ENCODE measurements at regions not wholly inside any gene's neighbourhood (a gene's known extent, or its start where the extent isn't known, plus 50 kb on each side); places are given as distances from the start of the nearest gene placed in this dataset.
"Not testable (repeated sequence)": the region's sequence is repeated elsewhere in the genome, so short reads cannot be mapped to it uniquely, and the experiment has no call there.

- DNase-seq (no peak), ATAC-seq (no peak)
- TF ChIP-seq, protein P1, sequence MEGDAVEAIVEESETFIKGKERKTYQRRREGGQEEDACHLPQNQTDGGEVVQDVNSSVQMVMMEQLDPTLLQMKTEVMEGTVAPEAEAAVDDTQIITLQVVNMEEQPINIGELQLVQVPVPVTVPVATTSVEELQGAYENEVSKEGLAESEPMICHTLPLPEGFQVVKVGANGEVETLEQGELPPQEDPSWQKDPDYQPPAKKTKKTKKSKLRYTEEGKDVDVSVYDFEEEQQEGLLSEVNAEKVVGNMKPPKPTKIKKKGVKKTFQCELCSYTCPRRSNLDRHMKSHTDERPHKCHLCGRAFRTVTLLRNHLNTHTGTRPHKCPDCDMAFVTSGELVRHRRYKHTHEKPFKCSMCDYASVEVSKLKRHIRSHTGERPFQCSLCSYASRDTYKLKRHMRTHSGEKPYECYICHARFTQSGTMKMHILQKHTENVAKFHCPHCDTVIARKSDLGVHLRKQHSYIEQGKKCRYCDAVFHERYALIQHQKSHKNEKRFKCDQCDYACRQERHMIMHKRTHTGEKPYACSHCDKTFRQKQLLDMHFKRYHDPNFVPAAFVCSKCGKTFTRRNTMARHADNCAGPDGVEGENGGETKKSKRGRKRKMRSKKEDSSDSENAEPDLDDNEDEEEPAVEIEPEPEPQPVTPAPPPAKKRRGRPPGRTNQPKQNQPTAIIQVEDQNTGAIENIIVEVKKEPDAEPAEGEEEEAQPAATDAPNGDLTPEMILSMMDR (IDR thresholded peaks at IDR 0.05) = no peak
- no peak overlapping the region for H3K27ac ChIP-seq
- H3K36me3 ChIP-seq = no peaks in the 10 kb centered on the region
- no peak overlapping the region for H3K4me3 ChIP-seq
- peaks cover 0 to 8% (median 0%) of the 10 kb centered on the region in 9 donors for H3K4me1 ChIP-seq
- peaks cover 0 to 30% (median 12%) of the 10 kb centered on the region in 11 donors for H3K9me3 ChIP-seq
- H3K27me3 ChIP-seq = peaks cover 0 to 1% (median 0%) of the 10 kb centered on the region in 7 donors
- intact Hi-C loops (cut with DNase I) = no loop called here
- 61 to 88% methylated on average over 2 of the region's 2 CpGs for WGBS, 2 donors
Measured at GRCh38 chr17:28261219-28261618, 57.8 kb upstream of the TMEM97 start.

- H3K27ac ChIP-seq; H3K4me1 ChIP-seq; intact Hi-C loops (cut with DNase I); H3K27me3 ChIP-seq; ATAC-seq; H3K4me3 ChIP-seq; H3K36me3 ChIP-seq; DNase-seq: not testable (repeated sequence)
- peaks cover 0 to 30% (median 12%) of the 10 kb centered on the region in 11 donors for H3K9me3 ChIP-seq
- 90% methylated on average over 10 of the region's 10 CpGs for WGBS, 2 donors
Measured at GRCh38 chr17:28262123-28262745, 56.8 kb upstream of the TMEM97 start.

DNA sequence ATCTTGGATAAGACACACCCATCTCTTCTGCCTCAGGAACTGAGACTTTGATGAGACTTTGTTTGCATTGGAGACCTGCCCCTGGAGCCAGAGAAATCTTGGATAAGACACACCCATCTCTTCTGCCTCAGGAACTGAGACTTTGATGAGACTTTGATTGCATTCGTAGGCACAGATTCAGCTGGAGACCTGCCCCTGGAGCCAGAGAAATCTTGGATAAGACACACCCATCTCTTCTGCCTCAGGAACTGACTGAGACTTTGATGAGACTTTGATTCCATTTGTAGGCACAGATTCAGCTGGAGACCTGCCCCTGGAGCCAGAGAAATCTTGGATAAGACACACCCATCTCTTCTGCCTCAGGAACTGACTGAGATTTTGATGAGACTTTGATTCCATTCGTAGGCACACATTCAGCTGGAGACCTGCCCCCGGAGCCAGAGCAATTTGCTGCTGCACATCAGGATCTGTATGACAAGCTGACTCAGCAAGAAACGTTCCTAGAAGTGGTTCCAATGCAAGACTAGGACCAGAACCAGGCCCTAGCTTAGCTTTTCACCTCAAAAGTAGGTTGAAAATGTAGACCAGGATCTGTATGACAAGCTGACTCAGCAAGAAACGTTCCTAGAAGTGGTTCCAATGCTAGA, 54.0 kb upstream of the TMEM97 start:
- H3K27me3 ChIP-seq; H3K4me1 ChIP-seq; H3K36me3 ChIP-seq; DNase-seq; H3K4me3 ChIP-seq; intact Hi-C loops (cut with DNase I); H3K27ac ChIP-seq: not testable (repeated sequence)
- peaks cover 0 to 30% (median 12%) of the 10 kb centered on the region in 11 donors for H3K9me3 ChIP-seq
- ATAC-seq = peak in 2 of 8 donors; percentile 39
- WGBS, 2 donors = 49 to 55% methylated on average over 5 of the region's 5 CpGs

- peaks cover 0 to 27% (median 12%) of the 10 kb centered on the region in 11 donors for H3K9me3 ChIP-seq
- ATAC-seq; DNase-seq; H3K27ac ChIP-seq; H3K36me3 ChIP-seq; H3K4me1 ChIP-seq; H3K4me3 ChIP-seq; intact Hi-C loops (cut with DNase I); H3K27me3 ChIP-seq: not testable (repeated sequence)
- 92 to 94% methylated on average over 21 of the region's 21 CpGs for WGBS, 2 donors
Measured at GRCh38 chr17:28265856-28266546, 53.0 kb upstream of the TMEM97 start.

DNA sequence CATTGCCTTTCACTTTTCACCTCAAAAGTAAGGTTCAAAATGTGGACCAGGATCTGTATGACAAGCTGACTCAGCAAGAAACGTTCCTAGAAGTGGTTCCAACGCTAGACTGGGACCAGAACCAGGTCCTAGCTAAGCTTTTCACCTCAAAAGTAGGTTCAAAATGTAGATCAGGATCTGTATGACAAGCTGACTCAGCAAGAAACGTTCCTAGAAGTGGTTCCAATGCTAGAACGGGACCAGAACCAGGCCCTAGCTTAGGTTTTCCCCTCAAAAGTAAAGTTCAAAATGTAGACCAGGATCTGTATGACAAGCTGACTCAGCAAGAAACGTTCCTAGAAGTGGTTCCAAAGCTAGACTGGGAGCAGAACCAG, 52.5 kb upstream of the TMEM97 start:
- H3K4me3 ChIP-seq; H3K27ac ChIP-seq; H3K27me3 ChIP-seq; H3K4me1 ChIP-seq; ATAC-seq; intact Hi-C loops (cut with DNase I); DNase-seq; H3K36me3 ChIP-seq: not testable (repeated sequence)
- WGBS, 2 donors = 79 to 81% methylated on average over 5 of the region's 5 CpGs
- H3K9me3 ChIP-seq = peaks cover 0 to 22% (median 12%) of the 10 kb centered on the region in 11 donors

DNA sequence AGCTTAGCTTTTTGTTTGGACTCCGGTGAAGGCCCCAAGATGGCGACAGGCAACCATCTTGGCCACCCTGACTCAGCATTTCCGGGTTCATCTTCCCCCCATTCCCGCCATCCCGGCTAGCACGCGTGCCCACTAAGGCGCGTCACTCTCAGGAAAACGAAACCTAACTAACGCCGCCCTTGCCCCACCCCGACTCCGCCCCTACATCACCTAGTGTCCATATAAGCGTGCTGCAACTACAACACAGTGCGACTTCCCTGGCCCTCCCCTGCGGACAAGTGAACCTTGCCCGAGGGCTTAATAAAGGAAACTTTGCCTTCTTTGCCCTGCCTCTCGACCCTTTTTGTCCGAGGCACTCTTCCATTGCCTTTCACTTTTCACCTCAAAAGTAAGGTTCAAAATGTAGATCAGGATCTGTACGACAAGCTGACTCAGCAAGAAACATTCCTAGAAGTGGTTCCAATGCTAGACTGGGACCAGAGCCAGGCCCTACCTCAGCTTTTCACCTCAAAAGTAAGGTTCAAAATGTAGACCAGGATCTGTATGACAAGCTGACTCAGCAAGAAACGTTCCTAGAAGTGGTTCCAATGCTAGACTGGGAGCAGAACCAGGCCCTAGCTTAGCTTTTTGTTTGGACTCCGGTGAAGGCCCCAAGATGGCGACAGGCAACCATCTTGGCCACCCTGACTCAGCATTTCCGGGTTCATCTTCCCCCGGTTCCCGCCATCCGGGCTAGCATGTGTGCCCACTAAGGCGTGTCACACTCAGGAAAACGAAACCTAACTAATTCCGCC, 51.9 kb upstream of the TMEM97 start:
- DNase-seq; intact Hi-C loops (cut with DNase I); H3K4me1 ChIP-seq; H3K36me3 ChIP-seq; H3K27me3 ChIP-seq; ATAC-seq; H3K4me3 ChIP-seq; H3K27ac ChIP-seq: not testable (repeated sequence)
- WGBS, 2 donors = 95 to 97% methylated on average over 31 of the region's 31 CpGs
- H3K9me3 ChIP-seq = peaks cover 0 to 17% (median 8%) of the 10 kb centered on the region in 11 donors
